ENCODE measurements at regions not wholly inside any gene's neighbourhood (a gene's known extent, or its start where the extent isn't known, plus 50 kb on each side); places are given as distances from the start of the nearest gene placed in this dataset.

GRCh38 chr21:16395285-16395684 is 665.5 kb downstream of the USP25 start:
- Mint-ChIP-seq H3K4me3 (no peak overlapping the region), H3K4me1 (ENCODE audit: low read depth) (no peaks in the 10 kb centered on the region), H3K9me3 (peaks cover 19% of the 10 kb centered on the region), H3K27ac (no peak overlapping the region), H3K27me3 (no peaks in the 10 kb centered on the region), H3K36me3 (no peaks in the 10 kb centered on the region)
- ChIA-PET POLR2A (no interaction called here), CTCF (interaction anchor here (0.6 kb wide), 1 partner anchor 27 kb away, joined by 3 read pairs; no protein-coding TSS in a partner anchor)
- no peak for DNase-seq
- intact Hi-C loops (cut with micrococcal nuclease): no loop called here

GRCh38 chr21:16402752-16403151 is 673.0 kb downstream of the USP25 start:
- H3K36me3 Mint-ChIP-seq: no peaks in the 10 kb centered on the region
- DNase-seq: no peak
- H3K4me3 Mint-ChIP-seq: no peak overlapping the region
- no peaks in the 10 kb centered on the region for H3K4me1 Mint-ChIP-seq (ENCODE audit: low read depth)
- H3K9me3 Mint-ChIP-seq: peaks cover 4% of the 10 kb centered on the region
- ChIA-PET POLR2A (no interaction called here), CTCF (no interaction called here)
- no peak overlapping the region for H3K27ac Mint-ChIP-seq
- H3K27me3 Mint-ChIP-seq: no peaks in the 10 kb centered on the region
- intact Hi-C loops (cut with micrococcal nuclease): no loop called here

GRCh38 chr21:16404776-16405175 is 675.0 kb downstream of the USP25 start:
- ChIA-PET POLR2A (no interaction called here), CTCF (no interaction called here)
- Mint-ChIP-seq H3K9me3 (peaks cover 4% of the 10 kb centered on the region), H3K27me3 (no peaks in the 10 kb centered on the region), H3K4me1 (ENCODE audit: low read depth) (no peaks in the 10 kb centered on the region), H3K27ac (no peak overlapping the region), H3K4me3 (no peak overlapping the region), H3K36me3 (no peaks in the 10 kb centered on the region)
- DNase-seq: no peak
- intact Hi-C loops (cut with micrococcal nuclease): no loop called here

- DNase-seq: no peak
- intact Hi-C loops (cut with micrococcal nuclease): no loop called here
- no peak overlapping the region for H3K4me3 Mint-ChIP-seq
- no peaks in the 10 kb centered on the region for H3K4me1 Mint-ChIP-seq (ENCODE audit: low read depth)
- no peak overlapping the region for H3K27ac Mint-ChIP-seq
- H3K36me3 Mint-ChIP-seq: no peaks in the 10 kb centered on the region
- ChIA-PET POLR2A (no interaction called here), CTCF (no interaction called here)
- H3K27me3 Mint-ChIP-seq: no peaks in the 10 kb centered on the region
- peaks cover 4% of the 10 kb centered on the region for H3K9me3 Mint-ChIP-seq
Observed at GRCh38 chr21:16406355-16406754, 676.6 kb downstream of the USP25 start.

GRCh38 chr21:16407403-16408240 is 677.8 kb downstream of the USP25 start:
- no peaks in the 10 kb centered on the region for H3K4me1 Mint-ChIP-seq (ENCODE audit: low read depth)
- DNase-seq: no peak
- no peaks in the 10 kb centered on the region for H3K36me3 Mint-ChIP-seq
- ChIA-PET POLR2A (no interaction called here), CTCF (no interaction called here)
- intact Hi-C loops (cut with micrococcal nuclease): no loop called here
- H3K27me3 Mint-ChIP-seq: no peaks in the 10 kb centered on the region
- H3K9me3 Mint-ChIP-seq: peaks cover 4% of the 10 kb centered on the region
- H3K27ac Mint-ChIP-seq: no peak overlapping the region
- H3K4me3 Mint-ChIP-seq: no peak overlapping the region

- intact Hi-C loops (cut with micrococcal nuclease): no loop called here
- Mint-ChIP-seq H3K4me1 (ENCODE audit: low read depth) (no peaks in the 10 kb centered on the region), H3K36me3 (no peaks in the 10 kb centered on the region), H3K27ac (no peak overlapping the region), H3K9me3 (peaks cover 4% of the 10 kb centered on the region), H3K27me3 (no peaks in the 10 kb centered on the region), H3K4me3 (no peak overlapping the region)
- CTCF ChIA-PET: no interaction called here
- no peak for DNase-seq
- POLR2A ChIA-PET: no interaction called here
Observed at GRCh38 chr21:16408280-16408679, 678.5 kb downstream of the USP25 start.

- ChIA-PET POLR2A (no interaction called here), CTCF (no interaction called here)
- no peak overlapping the region for H3K4me3 Mint-ChIP-seq
- no peak for DNase-seq
- no peak overlapping the region for H3K27ac Mint-ChIP-seq
- H3K27me3 Mint-ChIP-seq: no peaks in the 10 kb centered on the region
- H3K9me3 Mint-ChIP-seq: peaks cover 4% of the 10 kb centered on the region
- intact Hi-C loops (cut with micrococcal nuclease): no loop called here
- no peaks in the 10 kb centered on the region for H3K36me3 Mint-ChIP-seq
- no peaks in the 10 kb centered on the region for H3K4me1 Mint-ChIP-seq (ENCODE audit: low read depth)
Observed at GRCh38 chr21:16409352-16409751, 679.6 kb downstream of the USP25 start.

GRCh38 chr21:16418226-16418625 is 688.4 kb downstream of the USP25 start:
- H3K27me3 Mint-ChIP-seq: no peaks in the 10 kb centered on the region
- CTCF ChIA-PET: no interaction called here

GRCh38 chr21:16418642-16419041 is 688.9 kb downstream of the USP25 start:
- Mint-ChIP-seq H3K9me3 (no peaks in the 10 kb centered on the region), H3K27me3 (no peaks in the 10 kb centered on the region), H3K4me3 (no peak overlapping the region), H3K4me1 (ENCODE audit: low read depth) (no peaks in the 10 kb centered on the region), H3K36me3 (no peaks in the 10 kb centered on the region), H3K27ac (no peak overlapping the region)
- DNase-seq: no peak
- intact Hi-C loops (cut with micrococcal nuclease): no loop called here
- ChIA-PET POLR2A (interaction anchor here (0.5 kb wide), 1 partner anchor 82 kb away, joined by 3 read pairs; no protein-coding TSS in a partner anchor), CTCF (no interaction called here)

More at GRCh38 chr21:16418226-16418625, 688.4 kb downstream of the USP25 start:
- DNase-seq: no peak
- Mint-ChIP-seq H3K4me1 (ENCODE audit: low read depth) (no peaks in the 10 kb centered on the region), H3K9me3 (no peaks in the 10 kb centered on the region), H3K27ac (no peak overlapping the region), H3K4me3 (no peak overlapping the region), H3K36me3 (no peaks in the 10 kb centered on the region)
- intact Hi-C loops (cut with micrococcal nuclease): no loop called here
- POLR2A ChIA-PET: interaction anchor here (0.5 kb wide), 1 partner anchor 83 kb away, joined by 3 read pairs; no protein-coding TSS in a partner anchor

GRCh38 chr21:16419188-16419921 is 689.6 kb downstream of the USP25 start:
- Mint-ChIP-seq H3K4me1 (ENCODE audit: low read depth) (no peaks in the 10 kb centered on the region), H3K27ac (no peak overlapping the region), H3K36me3 (no peaks in the 10 kb centered on the region), H3K27me3 (no peaks in the 10 kb centered on the region), H3K4me3 (no peak overlapping the region), H3K9me3 (no peaks in the 10 kb centered on the region)
- DNase-seq: no peak
- intact Hi-C loops (cut with micrococcal nuclease): no loop called here
- CTCF ChIA-PET: no interaction called here
- POLR2A ChIA-PET: no interaction called here

GRCh38 chr21:16420031-16420724 is 690.4 kb downstream of the USP25 start:
- POLR2A ChIA-PET: no interaction called here
- Mint-ChIP-seq H3K9me3 (no peaks in the 10 kb centered on the region), H3K27me3 (no peaks in the 10 kb centered on the region), H3K4me1 (ENCODE audit: low read depth) (no peaks in the 10 kb centered on the region), H3K4me3 (no peak overlapping the region), H3K36me3 (no peaks in the 10 kb centered on the region), H3K27ac (no peak overlapping the region)
- intact Hi-C loops (cut with micrococcal nuclease): no loop called here
- DNase-seq: no peak
- CTCF ChIA-PET: no interaction called here

GRCh38 chr21:16421007-16421406 is 691.2 kb downstream of the USP25 start:
- Mint-ChIP-seq H3K36me3 (no peaks in the 10 kb centered on the region), H3K4me1 (ENCODE audit: low read depth) (no peaks in the 10 kb centered on the region), H3K27ac (no peak overlapping the region), H3K27me3 (no peaks in the 10 kb centered on the region), H3K4me3 (no peak overlapping the region), H3K9me3 (no peaks in the 10 kb centered on the region)
- intact Hi-C loops (cut with micrococcal nuclease): no loop called here
- ChIA-PET CTCF (no interaction called here), POLR2A (no interaction called here)
- DNase-seq: no peak

Measured in activated CD4-positive, alpha-beta memory T cell treated with anti-CD3 and anti-CD28 coated beads for 36 hours (primary cell).